Nephron progenitor cell (in vitro differentiated cells): ENCODE measurements at regions not wholly inside any gene's neighbourhood (a gene's known extent, or its start where the extent isn't known, plus 50 kb on each side); places are given as distances from the start of the nearest gene placed in this dataset.

Experiments used
- DNase-seq: peaks from one replicate; pipeline ENCODE4 v3.0.0; 2021
- H3K27ac Mint-ChIP-seq: 2 replicates; pipeline ENCODE4 v1.8.0; 2021; ENCODE audit warnings: mild to moderate bottlenecking, moderate library complexity, mixed read lengths
- H3K27me3 Mint-ChIP-seq: 2 replicates; pipeline ENCODE4 v1.8.0; 2021; ENCODE audit warnings: mild to moderate bottlenecking, low read depth, mixed read lengths; ENCODE audit not compliant: poor library complexity
- H3K36me3 Mint-ChIP-seq: 2 replicates; pipeline ENCODE4 v1.8.0; 2021; ENCODE audit warnings: low read depth, mixed read lengths
- H3K4me1 Mint-ChIP-seq: 2 replicates; pipeline ENCODE4 v1.8.0; 2021; ENCODE audit warnings: mixed read lengths
- H3K4me3 Mint-ChIP-seq: 2 replicates; pipeline ENCODE4 v1.8.0; 2021; ENCODE audit warnings: mild to moderate bottlenecking, moderate library complexity, mixed read lengths
- H3K9me3 Mint-ChIP-seq: 2 replicates; pipeline ENCODE4 v1.8.0; 2021; ENCODE audit warnings: mild to moderate bottlenecking, moderate library complexity, mixed read lengths
- TF ChIP-seq, protein P1 (sequence below): fragments of 200-600 bp; sonication (generic); IDR thresholded peaks from 2 replicates; pipeline ENCODE4 v1.5.0; 2021; ENCODE audit warnings: antibody characterized with exemption

DNA sequence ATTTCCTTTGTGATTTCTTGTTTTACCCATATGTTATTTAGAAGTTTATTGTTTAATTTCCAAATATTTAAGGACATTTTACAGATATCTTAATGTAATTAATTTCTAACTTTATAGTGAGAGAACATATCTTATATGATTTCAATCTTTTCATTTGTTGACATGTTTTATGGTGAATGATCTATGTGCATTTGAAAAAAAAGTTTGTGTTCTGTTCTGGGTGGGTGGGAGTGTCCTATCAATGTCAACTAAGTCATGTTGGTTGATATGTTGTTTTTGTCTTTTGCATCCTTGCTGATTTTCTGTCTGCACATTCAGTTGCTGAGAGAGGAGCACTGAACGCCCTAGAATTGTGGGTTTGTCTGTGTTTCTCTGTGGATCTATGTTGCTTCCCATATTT is 50.3 kb upstream of the CBFA2T3 start:
- Mint-ChIP-seq H3K27ac (no peak overlapping the region), H3K4me1 (no peaks in the 10 kb centered on the region), H3K36me3 (no peaks in the 10 kb centered on the region), H3K27me3 (peaks cover 37% of the 10 kb centered on the region), H3K9me3 (peaks cover 24% of the 10 kb centered on the region), H3K4me3 (no peak overlapping the region)
- DNase-seq = no peak
- TF ChIP-seq, protein P1, sequence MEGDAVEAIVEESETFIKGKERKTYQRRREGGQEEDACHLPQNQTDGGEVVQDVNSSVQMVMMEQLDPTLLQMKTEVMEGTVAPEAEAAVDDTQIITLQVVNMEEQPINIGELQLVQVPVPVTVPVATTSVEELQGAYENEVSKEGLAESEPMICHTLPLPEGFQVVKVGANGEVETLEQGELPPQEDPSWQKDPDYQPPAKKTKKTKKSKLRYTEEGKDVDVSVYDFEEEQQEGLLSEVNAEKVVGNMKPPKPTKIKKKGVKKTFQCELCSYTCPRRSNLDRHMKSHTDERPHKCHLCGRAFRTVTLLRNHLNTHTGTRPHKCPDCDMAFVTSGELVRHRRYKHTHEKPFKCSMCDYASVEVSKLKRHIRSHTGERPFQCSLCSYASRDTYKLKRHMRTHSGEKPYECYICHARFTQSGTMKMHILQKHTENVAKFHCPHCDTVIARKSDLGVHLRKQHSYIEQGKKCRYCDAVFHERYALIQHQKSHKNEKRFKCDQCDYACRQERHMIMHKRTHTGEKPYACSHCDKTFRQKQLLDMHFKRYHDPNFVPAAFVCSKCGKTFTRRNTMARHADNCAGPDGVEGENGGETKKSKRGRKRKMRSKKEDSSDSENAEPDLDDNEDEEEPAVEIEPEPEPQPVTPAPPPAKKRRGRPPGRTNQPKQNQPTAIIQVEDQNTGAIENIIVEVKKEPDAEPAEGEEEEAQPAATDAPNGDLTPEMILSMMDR = no peak

DNA sequence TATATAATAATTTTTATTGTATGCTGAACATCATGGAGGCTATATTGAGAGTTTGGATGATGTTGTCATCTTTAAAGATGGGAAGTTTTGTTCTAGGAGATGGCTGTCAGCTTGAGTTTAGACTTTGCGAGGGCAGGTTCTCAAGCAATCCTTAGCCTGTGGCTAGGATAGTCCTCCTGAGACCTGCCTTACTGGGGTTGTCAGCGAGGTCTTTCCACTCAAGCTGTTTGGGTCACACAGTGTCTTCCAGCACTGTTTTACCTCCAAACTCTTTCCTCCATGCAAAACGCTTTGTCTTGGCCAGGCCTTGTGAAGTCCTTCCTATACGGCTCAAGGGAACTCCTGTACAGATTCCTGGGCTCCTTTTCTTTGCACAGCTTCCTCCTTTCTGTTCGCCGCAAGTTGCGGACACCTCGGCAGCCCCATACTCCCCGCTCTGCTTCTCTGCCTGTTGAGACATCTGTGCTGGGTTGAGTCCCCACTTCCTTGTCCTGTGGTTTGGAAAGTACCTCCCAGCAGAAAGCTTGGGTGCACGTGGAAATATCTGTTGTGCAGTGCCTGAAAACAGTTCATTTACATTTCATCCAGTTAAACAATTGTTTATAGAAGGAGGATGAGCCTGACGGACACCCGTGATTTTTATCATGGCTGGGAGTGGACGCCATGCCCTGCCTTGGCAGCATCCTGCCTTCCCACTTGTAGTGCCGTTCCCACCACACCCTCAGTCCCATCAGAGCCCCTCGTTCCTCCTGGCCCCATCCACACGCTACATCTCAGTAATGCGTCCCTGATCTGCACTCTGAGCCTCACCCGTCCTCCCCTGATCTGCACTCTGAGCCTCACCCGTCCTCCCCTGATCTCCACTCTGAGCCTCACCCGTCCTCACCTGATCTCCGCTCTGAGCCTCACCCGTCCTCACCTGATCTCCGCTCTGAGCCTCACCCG is 55.0 kb upstream of the CBFA2T3 start:
- no peaks in the 10 kb centered on the region for H3K36me3 Mint-ChIP-seq
- no peaks in the 10 kb centered on the region for H3K4me1 Mint-ChIP-seq
- TF ChIP-seq, protein P1 = no peak
- no peak for DNase-seq
- H3K27ac Mint-ChIP-seq = no peak overlapping the region
- H3K4me3 Mint-ChIP-seq = no peak overlapping the region
- peaks cover 44% of the 10 kb centered on the region for H3K27me3 Mint-ChIP-seq
- H3K9me3 Mint-ChIP-seq = peaks cover 18% of the 10 kb centered on the region

DNA sequence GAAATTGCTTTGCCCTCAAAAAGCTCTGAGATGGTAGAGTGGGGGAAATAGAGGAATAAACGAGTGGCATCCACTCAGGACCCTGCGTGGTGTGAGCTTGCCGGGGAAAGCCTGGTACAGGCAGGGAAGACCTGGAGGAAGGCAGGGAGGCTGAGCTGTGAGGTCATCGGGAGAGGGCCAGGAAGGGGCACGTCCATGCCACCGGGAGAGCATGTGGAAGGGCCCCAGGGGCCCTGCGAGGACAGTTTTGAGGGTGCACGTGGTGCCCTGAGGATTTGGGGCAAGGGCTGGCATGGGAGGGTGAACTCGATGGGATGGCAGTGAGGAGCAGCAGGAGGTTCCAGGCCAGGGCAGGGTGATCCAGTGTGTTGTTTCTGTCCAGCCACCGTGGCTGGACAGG is 56.3 kb upstream of the CBFA2T3 start:
- H3K9me3 Mint-ChIP-seq = peaks cover 15% of the 10 kb centered on the region
- peaks cover 46% of the 10 kb centered on the region for H3K27me3 Mint-ChIP-seq
- no peak overlapping the region for H3K27ac Mint-ChIP-seq
- H3K4me1 Mint-ChIP-seq = no peaks in the 10 kb centered on the region
- TF ChIP-seq, protein P1 = no peak
- H3K36me3 Mint-ChIP-seq = no peaks in the 10 kb centered on the region
- no peak overlapping the region for H3K4me3 Mint-ChIP-seq
- DNase-seq = peak; percentile 1

DNA sequence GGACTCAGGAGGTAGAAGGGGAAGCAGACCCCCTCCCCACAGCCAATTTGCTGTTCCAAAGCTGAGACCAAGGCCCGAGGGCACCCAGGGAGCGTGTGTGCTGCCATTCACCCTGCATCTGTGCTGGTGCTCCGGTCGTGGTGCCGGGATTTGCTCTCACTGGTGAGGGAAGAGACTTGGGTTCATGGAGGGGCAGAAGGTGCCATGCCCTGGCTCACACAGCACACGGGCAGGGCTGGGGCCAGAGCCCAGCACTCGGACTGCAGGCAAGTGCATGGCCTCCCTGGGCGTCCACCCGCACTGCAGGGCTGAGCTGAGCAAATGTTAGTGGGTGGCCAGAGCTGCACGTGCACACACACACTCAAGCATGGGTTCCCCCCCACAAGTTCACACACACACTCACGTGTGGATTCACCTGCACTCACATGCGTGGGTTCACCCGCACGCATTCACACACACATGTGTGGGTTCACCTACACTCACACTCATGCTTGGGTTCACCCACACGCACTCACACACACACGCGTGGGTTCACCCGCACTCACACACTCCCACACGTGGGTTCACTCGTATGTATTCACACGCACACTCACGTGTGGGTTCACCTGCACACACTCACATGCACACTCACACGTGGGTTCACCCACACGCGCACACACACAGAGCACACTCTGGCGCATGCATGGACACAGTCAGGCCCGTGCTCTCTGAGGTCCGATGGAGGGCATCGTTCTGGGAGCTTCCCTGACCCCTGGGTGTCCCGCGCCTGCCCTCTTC is 57.0 kb upstream of the CBFA2T3 start:
- H3K9me3 Mint-ChIP-seq = peaks cover 15% of the 10 kb centered on the region
- H3K27me3 Mint-ChIP-seq = peaks cover 51% of the 10 kb centered on the region
- H3K36me3 Mint-ChIP-seq = no peaks in the 10 kb centered on the region
- no peak overlapping the region for H3K4me3 Mint-ChIP-seq
- H3K27ac Mint-ChIP-seq = no peak overlapping the region
- TF ChIP-seq, protein P1 = no peak
- H3K4me1 Mint-ChIP-seq = no peaks in the 10 kb centered on the region
- no peak for DNase-seq

DNA sequence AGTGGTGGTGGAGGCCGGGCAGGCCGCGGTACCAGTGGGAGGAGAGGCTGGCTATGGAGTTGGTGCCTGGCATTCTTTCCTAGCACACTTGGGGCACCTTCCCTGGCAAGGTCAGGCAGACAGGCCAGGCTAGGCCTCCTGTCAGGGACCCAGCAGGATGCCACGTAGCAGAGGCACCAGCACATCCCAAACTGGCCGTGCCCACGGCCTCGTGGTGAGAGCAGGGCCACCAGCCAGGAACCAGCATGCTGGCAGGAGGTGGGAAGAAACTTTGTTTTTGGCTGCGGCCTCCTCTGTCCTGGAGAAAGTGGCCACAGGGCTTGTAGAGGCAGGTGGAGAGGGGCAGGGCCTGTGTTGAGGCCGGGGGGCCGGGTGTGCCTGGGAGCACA is 57.6 kb upstream of the CBFA2T3 start:
- H3K27ac Mint-ChIP-seq = no peak overlapping the region
- no peak overlapping the region for H3K4me3 Mint-ChIP-seq
- DNase-seq = no peak
- H3K9me3 Mint-ChIP-seq = peaks cover 15% of the 10 kb centered on the region
- no peaks in the 10 kb centered on the region for H3K36me3 Mint-ChIP-seq
- peaks cover 51% of the 10 kb centered on the region for H3K27me3 Mint-ChIP-seq
- TF ChIP-seq, protein P1 = no peak
- H3K4me1 Mint-ChIP-seq = no peaks in the 10 kb centered on the region
